ENCODE measurements at regions not wholly inside any gene's neighbourhood (a gene's known extent, or its start where the extent isn't known, plus 50 kb on each side); places are given as distances from the start of the nearest gene placed in this dataset.
A peak's percentile ranks its signal among the peaks of the same experiment; 100 is the strongest.

DNA sequence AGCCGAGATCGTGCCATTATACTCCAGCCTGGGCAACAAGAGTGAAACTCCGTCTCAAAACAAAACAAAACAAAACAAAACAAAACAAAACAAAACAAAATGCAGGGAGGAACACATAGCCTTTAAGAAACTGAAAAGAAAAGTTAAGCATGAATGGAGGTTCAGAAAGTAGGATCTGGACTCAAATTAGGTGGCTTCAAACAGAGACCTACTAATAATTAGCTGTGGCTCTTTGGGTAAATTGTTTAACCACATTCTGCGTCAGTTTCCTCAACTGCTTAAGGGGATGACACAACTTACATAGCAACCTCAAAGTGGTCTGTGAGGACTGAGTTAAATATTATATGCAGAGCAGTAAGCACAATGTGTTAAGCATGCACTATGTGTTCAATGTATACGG is 458.2 kb downstream of the ADGRL2 start:
- POLR2A ChIA-PET: interaction anchor here (0.9 kb wide), 1 partner anchor 13 kb away, joined by 3 read pairs; no protein-coding TSS in a partner anchor
- Histone ChIP-seq H3K36me3 (ENCODE audit: control insufficient read depth in 2 of 2, insufficient read depth in 2 of 2, low read length in 1 of 2) (no peaks in the 10 kb centered on the region), H3K4me2 (ENCODE audit: control insufficient read depth, insufficient read depth) (no peak overlapping the region), H4K20me1 (ENCODE audit: control insufficient read depth, insufficient read depth) (no peaks in the 10 kb centered on the region), H3K79me2 (ENCODE audit: control insufficient read depth, insufficient read depth, low read length) (no peaks in the 10 kb centered on the region), H3K9me3 (replicated peaks; ENCODE audit: control insufficient read depth, insufficient read depth, low read length) (no peaks in the 10 kb centered on the region), H3K9ac (ENCODE audit: control insufficient read depth, insufficient read depth, low read length) (no peak overlapping the region), H3K27ac (ENCODE audit: control insufficient read depth, insufficient read depth) (no peak overlapping the region), H3K4me1 (ENCODE audit: control insufficient read depth, insufficient read depth, low read length) (no peaks in the 10 kb centered on the region), H3K4me3 (no peak overlapping the region), H2AFZ (ENCODE audit: control insufficient read depth, low read depth, low read length) (no peak overlapping the region), H3K27me3 (replicated peaks in 1 of 2; ENCODE audit: control insufficient read depth in 2 of 2, insufficient read depth in 2 of 2, low read length in 1 of 2) (no peaks in the 10 kb centered on the region)
- intact Hi-C loops (cut with micrococcal nuclease; ENCODE audit: unreplicated experiment): no loop called here
- 53% methylated on average over 5 of the region's 5 CpGs for WGBS (ENCODE audit: insufficient coverage, insufficient replicate concordance, low lambda C conversion rate, missing lambda C conversion rate)
- no TSS peak for BruUV-seq (replicated peaks)
- FAIRE-seq (no peak), ATAC-seq (peak; percentile 94), DNase-seq (ENCODE audit: low read depth, low spot score) (peak; percentile 13)
- SMC1A ChIA-PET (ENCODE audit: uncharacterized antibody, unreplicated experiment): interaction anchor here (0.7 to 12.9 kb wide), 18 partner anchors 8 to 321 kb away, joined by 3 to 114 read pairs (median 4); no protein-coding TSS in a partner anchor
- RAD21 ChIA-PET (ENCODE audit: unreplicated experiment): interaction anchor here (0.9 to 3.1 kb wide), 7 partner anchors 9 to 106 kb away, joined by 3 to 12 read pairs (median 5); no protein-coding TSS in a partner anchor
- in situ Hi-C loops (cut with MboI): no loop called here
- CTCF ChIA-PET: interaction anchor here (0.7 to 1.0 kb wide), 3 partner anchors 17 to 501 kb away, joined by 3 read pairs; no protein-coding TSS in a partner anchor
- TF ChIP-seq ZNF24 (IDR thresholded peaks at IDR 0.05) (peak; percentile 39; the same call in 1 of the 2 replicates), RELB (IDR thresholded peaks at IDR 0.05; ENCODE audit: low read depth) (peak; percentile 33; the same call in 1 of the 2 replicates), MXI1 (IDR thresholded peaks at IDR 0.05; ENCODE audit: low read depth, low read length) (no peak), ZNF217 (IDR thresholded peaks at IDR 0.05) (peak; percentile 50; the same call in 1 of the 2 replicates), MEF2A (IDR thresholded peaks at IDR 0.05; ENCODE audit: insufficient read depth, low read depth, low read length) (no peak), TARDBP (IDR thresholded peaks at IDR 0.05; ENCODE audit: borderline replicate concordance) (no peak), MYB (IDR thresholded peaks at IDR 0.05; ENCODE audit: borderline replicate concordance, low read depth, low read length) (no peak), MTA2 (IDR thresholded peaks at IDR 0.05; ENCODE audit: low read depth) (peak; percentile 97), EP300 (IDR thresholded peaks at IDR 0.05; ENCODE audit: borderline replicate concordance in 1 of 2, control insufficient read depth in 1 of 2, low read depth in 2 of 2, low read length in 2 of 2) (peak in 1 of 2 experiments; percentile 26; a peak in 2 of 4 replicates), BHLHE40 (IDR thresholded peaks at IDR 0.05; ENCODE audit: borderline replicate concordance in 1 of 2, low read depth in 2 of 2, low read length in 1 of 2) (peak in 1 of 2 experiments; percentile 37; a peak in 1 of 4 replicates), MLLT1 (IDR thresholded peaks at IDR 0.05) (peak; percentile 73), IKZF1 (conservative IDR thresholded peaks at IDR 0.05) (peak; percentile 43; the same call in 1 of the 2 replicates)
- TF ChIP-seq, protein P1, sequence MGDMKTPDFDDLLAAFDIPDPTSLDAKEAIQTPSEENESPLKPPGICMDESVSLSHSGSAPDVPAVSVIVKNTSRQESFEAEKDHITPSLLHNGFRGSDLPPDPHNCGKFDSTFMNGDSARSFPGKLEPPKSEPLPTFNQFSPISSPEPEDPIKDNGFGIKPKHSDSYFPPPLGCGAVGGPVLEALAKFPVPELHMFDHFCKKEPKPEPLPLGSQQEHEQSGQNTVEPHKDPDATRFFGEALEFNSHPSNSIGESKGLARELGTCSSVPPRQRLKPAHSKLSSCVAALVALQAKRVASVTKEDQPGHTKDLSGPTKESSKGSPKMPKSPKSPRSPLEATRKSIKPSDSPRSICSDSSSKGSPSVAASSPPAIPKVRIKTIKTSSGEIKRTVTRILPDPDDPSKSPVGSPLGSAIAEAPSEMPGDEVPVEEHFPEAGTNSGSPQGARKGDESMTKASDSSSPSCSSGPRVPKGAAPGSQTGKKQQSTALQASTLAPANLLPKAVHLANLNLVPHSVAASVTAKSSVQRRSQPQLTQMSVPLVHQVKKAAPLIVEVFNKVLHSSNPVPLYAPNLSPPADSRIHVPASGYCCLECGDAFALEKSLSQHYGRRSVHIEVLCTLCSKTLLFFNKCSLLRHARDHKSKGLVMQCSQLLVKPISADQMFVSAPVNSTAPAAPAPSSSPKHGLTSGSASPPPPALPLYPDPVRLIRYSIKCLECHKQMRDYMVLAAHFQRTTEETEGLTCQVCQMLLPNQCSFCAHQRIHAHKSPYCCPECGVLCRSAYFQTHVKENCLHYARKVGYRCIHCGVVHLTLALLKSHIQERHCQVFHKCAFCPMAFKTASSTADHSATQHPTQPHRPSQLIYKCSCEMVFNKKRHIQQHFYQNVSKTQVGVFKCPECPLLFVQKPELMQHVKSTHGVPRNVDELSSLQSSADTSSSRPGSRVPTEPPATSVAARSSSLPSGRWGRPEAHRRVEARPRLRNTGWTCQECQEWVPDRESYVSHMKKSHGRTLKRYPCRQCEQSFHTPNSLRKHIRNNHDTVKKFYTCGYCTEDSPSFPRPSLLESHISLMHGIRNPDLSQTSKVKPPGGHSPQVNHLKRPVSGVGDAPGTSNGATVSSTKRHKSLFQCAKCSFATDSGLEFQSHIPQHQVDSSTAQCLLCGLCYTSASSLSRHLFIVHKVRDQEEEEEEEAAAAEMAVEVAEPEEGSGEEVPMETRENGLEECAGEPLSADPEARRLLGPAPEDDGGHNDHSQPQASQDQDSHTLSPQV (IDR thresholded peaks at IDR 0.05): peak; percentile 84; the same call in 1 of the 2 replicates
- TF ChIP-seq, protein P2, sequence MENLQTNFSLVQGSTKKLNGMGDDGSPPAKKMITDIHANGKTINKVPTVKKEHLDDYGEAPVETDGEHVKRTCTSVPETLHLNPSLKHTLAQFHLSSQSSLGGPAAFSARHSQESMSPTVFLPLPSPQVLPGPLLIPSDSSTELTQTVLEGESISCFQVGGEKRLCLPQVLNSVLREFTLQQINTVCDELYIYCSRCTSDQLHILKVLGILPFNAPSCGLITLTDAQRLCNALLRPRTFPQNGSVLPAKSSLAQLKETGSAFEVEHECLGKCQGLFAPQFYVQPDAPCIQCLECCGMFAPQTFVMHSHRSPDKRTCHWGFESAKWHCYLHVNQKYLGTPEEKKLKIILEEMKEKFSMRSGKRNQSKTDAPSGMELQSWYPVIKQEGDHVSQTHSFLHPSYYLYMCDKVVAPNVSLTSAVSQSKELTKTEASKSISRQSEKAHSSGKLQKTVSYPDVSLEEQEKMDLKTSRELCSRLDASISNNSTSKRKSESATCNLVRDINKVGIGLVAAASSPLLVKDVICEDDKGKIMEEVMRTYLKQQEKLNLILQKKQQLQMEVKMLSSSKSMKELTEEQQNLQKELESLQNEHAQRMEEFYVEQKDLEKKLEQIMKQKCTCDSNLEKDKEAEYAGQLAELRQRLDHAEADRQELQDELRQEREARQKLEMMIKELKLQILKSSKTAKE (IDR thresholded peaks at IDR 0.05; ENCODE audit: low read depth, poor library complexity, severe bottlenecking): peak; percentile 27
